ENCODE measurements at regions not wholly inside any gene's neighbourhood (a gene's known extent, or its start where the extent isn't known, plus 50 kb on each side); places are given as distances from the start of the nearest gene placed in this dataset.
A peak's percentile ranks its signal among the peaks of the same experiment; 100 is the strongest.

DNA sequence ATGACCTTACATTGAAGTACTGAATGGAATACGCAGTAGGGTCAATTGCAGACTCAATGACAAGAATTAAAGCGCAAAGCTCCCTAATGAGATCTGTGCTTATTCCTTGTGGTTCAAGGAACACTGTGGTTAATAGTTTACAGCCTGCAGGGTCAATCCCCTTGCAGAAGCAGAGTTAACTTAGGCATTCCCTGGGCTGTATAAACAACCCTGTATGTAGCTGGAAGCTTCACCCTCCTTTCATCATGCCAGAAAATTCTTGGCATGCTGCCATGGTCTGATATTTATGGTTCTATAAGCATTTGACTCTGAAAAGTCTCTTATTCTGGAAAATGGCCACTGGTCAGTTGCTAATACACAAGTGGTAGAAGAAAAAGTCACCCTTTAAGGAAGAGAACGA is 227.7 kb downstream of the NOVA1 start:
- ATAC-seq (no peak), FAIRE-seq (no peak), DNase-seq (ENCODE audit: low read depth in 1 of 2, low spot score in 1 of 2) (no peak)
- ChIA-PET POLR2A (no interaction called here), CTCF (no interaction called here)
- TF ChIP-seq KDM5A (IDR thresholded peaks at IDR 0.05) (no peak), CHD2 (IDR thresholded peaks at IDR 0.05; ENCODE audit: low read length, partially characterized antibody) (no peak), RARB (CRISPR knock-in tag; IDR thresholded peaks at IDR 0.05) (no peak), MYC (IDR thresholded peaks at IDR 0.05; ENCODE audit: borderline replicate concordance, low read length) (no peak), MAZ (IDR thresholded peaks at IDR 0.05; ENCODE audit: borderline replicate concordance, low read depth, low read length) (no peak), JUN (IDR thresholded peaks at IDR 0.05) (no peak), HOXA7 (CRISPR knock-in tag; IDR thresholded peaks at IDR 0.05) (no peak), EP300 (IDR thresholded peaks at IDR 0.05) (no peak), CBX2 (IDR thresholded peaks at IDR 0.05; ENCODE audit: borderline replicate concordance, low read depth) (no peak)
- TF ChIP-seq, protein P1, sequence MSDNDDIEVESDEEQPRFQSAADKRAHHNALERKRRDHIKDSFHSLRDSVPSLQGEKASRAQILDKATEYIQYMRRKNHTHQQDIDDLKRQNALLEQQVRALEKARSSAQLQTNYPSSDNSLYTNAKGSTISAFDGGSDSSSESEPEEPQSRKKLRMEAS (IDR thresholded peaks at IDR 0.05) = no peak
- TF ChIP-seq, protein P2, sequence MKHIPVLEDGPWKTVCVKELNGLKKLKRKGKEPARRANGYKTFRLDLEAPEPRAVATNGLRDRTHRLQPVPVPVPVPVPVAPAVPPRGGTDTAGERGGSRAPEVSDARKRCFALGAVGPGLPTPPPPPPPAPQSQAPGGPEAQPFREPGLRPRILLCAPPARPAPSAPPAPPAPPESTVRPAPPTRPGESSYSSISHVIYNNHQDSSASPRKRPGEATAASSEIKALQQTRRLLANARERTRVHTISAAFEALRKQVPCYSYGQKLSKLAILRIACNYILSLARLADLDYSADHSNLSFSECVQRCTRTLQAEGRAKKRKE (CRISPR knock-in tag; IDR thresholded peaks at IDR 0.05; ENCODE audit: low read depth) = no peak
- TF ChIP-seq, protein P3, sequence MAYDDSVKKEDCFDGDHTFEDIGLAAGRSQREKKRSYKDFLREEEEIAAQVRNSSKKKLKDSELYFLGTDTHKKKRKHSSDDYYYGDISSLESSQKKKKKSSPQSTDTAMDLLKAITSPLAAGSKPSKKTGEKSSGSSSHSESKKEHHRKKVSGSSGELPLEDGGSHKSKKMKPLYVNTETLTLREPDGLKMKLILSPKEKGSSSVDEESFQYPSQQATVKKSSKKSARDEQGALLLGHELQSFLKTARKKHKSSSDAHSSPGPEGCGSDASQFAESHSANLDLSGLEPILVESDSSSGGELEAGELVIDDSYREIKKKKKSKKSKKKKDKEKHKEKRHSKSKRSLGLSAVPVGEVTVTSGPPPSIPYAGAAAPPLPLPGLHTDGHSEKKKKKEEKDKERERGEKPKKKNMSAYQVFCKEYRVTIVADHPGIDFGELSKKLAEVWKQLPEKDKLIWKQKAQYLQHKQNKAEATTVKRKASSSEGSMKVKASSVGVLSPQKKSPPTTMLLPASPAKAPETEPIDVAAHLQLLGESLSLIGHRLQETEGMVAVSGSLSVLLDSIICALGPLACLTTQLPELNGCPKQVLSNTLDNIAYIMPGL (CRISPR knock-in tag; IDR thresholded peaks at IDR 0.05; ENCODE audit: borderline replicate concordance) = no peak
- Histone ChIP-seq H3K9me3 (no peaks in the 10 kb centered on the region), H3K4me3 (no peak overlapping the region), H3K4me1 (no peaks in the 10 kb centered on the region), H3K27ac (no peak overlapping the region), H3K4me2 (no peak overlapping the region)
- 51% methylated on average over 3 of the region's 3 CpGs for WGBS (ENCODE audit: missing lambda C conversion rate)

DNA sequence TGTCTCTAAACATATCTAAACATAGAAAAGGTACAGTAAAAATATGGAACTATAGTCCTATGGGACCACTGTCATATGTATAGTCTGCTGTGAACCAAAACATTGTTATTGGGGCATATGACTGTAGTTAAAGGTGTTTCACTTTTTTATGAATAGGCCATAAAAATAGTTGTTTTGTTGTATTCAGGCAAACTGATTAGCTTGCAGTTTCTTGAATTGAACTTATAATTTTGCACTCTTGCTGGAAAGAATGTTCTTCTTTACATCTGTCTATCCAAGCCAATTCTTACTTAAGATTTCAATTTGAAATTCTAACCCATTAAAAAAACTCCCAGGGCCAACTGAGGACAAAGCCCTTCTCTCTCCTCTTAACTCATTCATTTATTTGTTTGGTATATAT is 234.1 kb downstream of the NOVA1 start:
- POLR2A ChIA-PET = no interaction called here
- FAIRE-seq = no peak
- TF ChIP-seq, protein P4, sequence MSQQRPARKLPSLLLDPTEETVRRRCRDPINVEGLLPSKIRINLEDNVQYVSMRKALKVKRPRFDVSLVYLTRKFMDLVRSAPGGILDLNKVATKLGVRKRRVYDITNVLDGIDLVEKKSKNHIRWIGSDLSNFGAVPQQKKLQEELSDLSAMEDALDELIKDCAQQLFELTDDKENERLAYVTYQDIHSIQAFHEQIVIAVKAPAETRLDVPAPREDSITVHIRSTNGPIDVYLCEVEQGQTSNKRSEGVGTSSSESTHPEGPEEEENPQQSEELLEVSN (IDR thresholded peaks at IDR 0.05; ENCODE audit: borderline replicate concordance, low read depth) = no peak
- TF ChIP-seq HDAC2 (IDR thresholded peaks at IDR 0.05) = no peak
- TF ChIP-seq JUNB (IDR thresholded peaks at IDR 0.05) = no peak
- TF ChIP-seq MAFK (IDR thresholded peaks at IDR 0.05; ENCODE audit: partially characterized antibody) = peak; percentile 64
- TF ChIP-seq CBX2 (IDR thresholded peaks at IDR 0.05; ENCODE audit: borderline replicate concordance, low read depth) = no peak
- TF ChIP-seq, protein P3 (CRISPR knock-in tag; IDR thresholded peaks at IDR 0.05; ENCODE audit: borderline replicate concordance) = no peak

DNA sequence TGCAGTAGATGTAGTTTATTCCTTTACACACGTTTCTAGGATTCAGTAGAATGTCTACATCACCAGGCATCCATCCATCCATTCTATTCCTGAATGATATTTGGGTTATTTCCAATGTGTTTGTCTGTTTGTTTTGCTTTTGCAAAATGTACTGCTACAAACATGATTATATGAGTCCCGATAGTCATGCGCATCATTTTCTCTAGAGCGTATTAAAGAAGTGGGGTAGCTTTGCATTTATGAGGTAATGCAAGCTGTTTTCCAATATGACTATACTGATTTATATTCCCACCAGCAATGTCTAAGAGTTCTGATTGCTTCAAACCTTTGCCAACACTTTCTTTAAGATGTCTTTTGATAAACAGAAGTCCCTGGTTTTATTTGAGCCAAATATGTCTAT is 253.2 kb downstream of the NOVA1 start:
- POLR2A ChIA-PET = no interaction called here

More for the DNA sequence above, 234.1 kb downstream of the NOVA1 start:
- H3K9me3 ChIP-seq = no peaks in the 10 kb centered on the region
- ATAC-seq = no peak
- no peaks in the 10 kb centered on the region for H3K4me1 ChIP-seq
- no peak overlapping the region for H3K4me3 ChIP-seq
- H3K27ac ChIP-seq = no peak overlapping the region
- CTCF ChIA-PET = no interaction called here
- no peak for DNase-seq (ENCODE audit: low read depth in 1 of 2, low spot score in 1 of 2)
- no peak overlapping the region for H3K4me2 ChIP-seq

More for the DNA sequence above, 253.2 kb downstream of the NOVA1 start:
- DNase-seq (ENCODE audit: low read depth in 1 of 2, low spot score in 1 of 2) (no peak), FAIRE-seq (no peak), ATAC-seq (no peak)
- H3K4me1 ChIP-seq = no peaks in the 10 kb centered on the region
- H3K4me3 ChIP-seq = no peak overlapping the region
- no peaks in the 10 kb centered on the region for H3K9me3 ChIP-seq
- CTCF ChIA-PET = no interaction called here
- WGBS (ENCODE audit: missing lambda C conversion rate) = 69% methylated on average over 4 of the region's 4 CpGs
- no peak overlapping the region for H3K4me2 ChIP-seq
- no peak for TF ChIP-seq BHLHE40 (IDR thresholded peaks at IDR 0.05; ENCODE audit: low read depth, low read length)
- no peak for TF ChIP-seq FOSB (CRISPR knock-in tag; IDR thresholded peaks at IDR 0.05)
- TF ChIP-seq ESRRA (IDR thresholded peaks at IDR 0.05; ENCODE audit: borderline replicate concordance, low read length) = no peak
- TF ChIP-seq ZC3H11A (IDR thresholded peaks at IDR 0.05) = no peak
- TF ChIP-seq EP300 (IDR thresholded peaks at IDR 0.05) = no peak
- no peak for TF ChIP-seq HOXB13 (CRISPR knock-in tag; IDR thresholded peaks at IDR 0.05; ENCODE audit: low read depth)
- no peak for TF ChIP-seq FOXS1 (CRISPR knock-in tag; IDR thresholded peaks at IDR 0.05)
- TF ChIP-seq, protein P5, sequence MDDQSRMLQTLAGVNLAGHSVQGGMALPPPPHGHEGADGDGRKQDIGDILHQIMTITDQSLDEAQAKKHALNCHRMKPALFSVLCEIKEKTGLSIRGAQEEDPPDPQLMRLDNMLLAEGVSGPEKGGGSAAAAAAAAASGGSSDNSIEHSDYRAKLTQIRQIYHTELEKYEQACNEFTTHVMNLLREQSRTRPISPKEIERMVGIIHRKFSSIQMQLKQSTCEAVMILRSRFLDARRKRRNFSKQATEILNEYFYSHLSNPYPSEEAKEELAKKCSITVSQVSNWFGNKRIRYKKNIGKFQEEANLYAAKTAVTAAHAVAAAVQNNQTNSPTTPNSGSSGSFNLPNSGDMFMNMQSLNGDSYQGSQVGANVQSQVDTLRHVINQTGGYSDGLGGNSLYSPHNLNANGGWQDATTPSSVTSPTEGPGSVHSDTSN (IDR thresholded peaks at IDR 0.05) = no peak
- TF ChIP-seq, protein P6, sequence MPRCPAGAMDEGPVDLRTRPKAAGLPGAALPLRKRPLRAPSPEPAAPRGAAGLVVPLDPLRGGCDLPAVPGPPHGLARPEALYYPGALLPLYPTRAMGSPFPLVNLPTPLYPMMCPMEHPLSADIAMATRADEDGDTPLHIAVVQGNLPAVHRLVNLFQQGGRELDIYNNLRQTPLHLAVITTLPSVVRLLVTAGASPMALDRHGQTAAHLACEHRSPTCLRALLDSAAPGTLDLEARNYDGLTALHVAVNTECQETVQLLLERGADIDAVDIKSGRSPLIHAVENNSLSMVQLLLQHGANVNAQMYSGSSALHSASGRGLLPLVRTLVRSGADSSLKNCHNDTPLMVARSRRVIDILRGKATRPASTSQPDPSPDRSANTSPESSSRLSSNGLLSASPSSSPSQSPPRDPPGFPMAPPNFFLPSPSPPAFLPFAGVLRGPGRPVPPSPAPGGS (IDR thresholded peaks at IDR 0.05) = no peak
- TF ChIP-seq RFX5 (IDR thresholded peaks at IDR 0.05) = no peak
- TF ChIP-seq HOXA7 (CRISPR knock-in tag; IDR thresholded peaks at IDR 0.05) = no peak
- no peak for TF ChIP-seq POLR2A (IDR thresholded peaks at IDR 0.05; ENCODE audit: low read length)
- TF ChIP-seq HEYL (CRISPR knock-in tag; IDR thresholded peaks at IDR 0.05) = no peak
- no peak overlapping the region for H3K27ac ChIP-seq

Measured in A549 (cell line).